ENCODE measurements at regions not wholly inside any gene's neighbourhood (a gene's known extent, or its start where the extent isn't known, plus 50 kb on each side); places are given as distances from the start of the nearest gene placed in this dataset.

- H3K4me1 ChIP-seq (ENCODE audit: control insufficient read depth in 1 of 2, insufficient read depth in 1 of 2, low read depth in 1 of 2, low read length in 1 of 2), result no peaks in the 10 kb centered on the region
- H3K27ac ChIP-seq, result no peak overlapping the region
- no peaks in the 10 kb centered on the region for H3K27me3 ChIP-seq
- no peaks in the 10 kb centered on the region for H3K9me3 ChIP-seq
- no peaks in the 10 kb centered on the region for H3K36me3 ChIP-seq
- TF ChIP-seq, protein P1, sequence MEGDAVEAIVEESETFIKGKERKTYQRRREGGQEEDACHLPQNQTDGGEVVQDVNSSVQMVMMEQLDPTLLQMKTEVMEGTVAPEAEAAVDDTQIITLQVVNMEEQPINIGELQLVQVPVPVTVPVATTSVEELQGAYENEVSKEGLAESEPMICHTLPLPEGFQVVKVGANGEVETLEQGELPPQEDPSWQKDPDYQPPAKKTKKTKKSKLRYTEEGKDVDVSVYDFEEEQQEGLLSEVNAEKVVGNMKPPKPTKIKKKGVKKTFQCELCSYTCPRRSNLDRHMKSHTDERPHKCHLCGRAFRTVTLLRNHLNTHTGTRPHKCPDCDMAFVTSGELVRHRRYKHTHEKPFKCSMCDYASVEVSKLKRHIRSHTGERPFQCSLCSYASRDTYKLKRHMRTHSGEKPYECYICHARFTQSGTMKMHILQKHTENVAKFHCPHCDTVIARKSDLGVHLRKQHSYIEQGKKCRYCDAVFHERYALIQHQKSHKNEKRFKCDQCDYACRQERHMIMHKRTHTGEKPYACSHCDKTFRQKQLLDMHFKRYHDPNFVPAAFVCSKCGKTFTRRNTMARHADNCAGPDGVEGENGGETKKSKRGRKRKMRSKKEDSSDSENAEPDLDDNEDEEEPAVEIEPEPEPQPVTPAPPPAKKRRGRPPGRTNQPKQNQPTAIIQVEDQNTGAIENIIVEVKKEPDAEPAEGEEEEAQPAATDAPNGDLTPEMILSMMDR (IDR thresholded peaks at IDR 0.05), result no peak
- no peak overlapping the region for H3K4me3 ChIP-seq (ENCODE audit: low read depth in 1 of 2, low read length in 1 of 2)
Observed at GRCh38 chr1:216788671-216789070, 65.4 kb upstream of the ESRRG start.

DNA sequence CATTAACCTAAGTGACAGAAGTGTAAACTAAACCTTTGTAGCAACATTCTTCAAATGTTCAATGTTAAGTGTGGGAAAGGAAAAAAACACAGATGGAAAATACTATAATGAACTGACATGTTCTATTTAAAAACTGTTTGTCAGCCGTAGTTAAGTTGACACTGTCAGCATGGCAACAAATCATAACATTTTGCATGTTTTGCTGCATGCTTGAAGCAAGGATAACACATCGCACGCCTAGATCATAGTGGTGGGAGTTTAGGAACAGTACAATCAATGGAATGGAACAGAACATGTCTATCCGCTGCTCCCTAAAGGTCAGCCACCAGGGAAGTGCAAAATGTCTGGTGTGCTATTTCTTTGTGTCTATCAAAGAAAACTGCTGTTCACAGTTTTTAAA lies 62.5 kb upstream of the ESRRG start:
- Histone ChIP-seq H3K9me3 (no peaks in the 10 kb centered on the region), H3K27me3 (no peaks in the 10 kb centered on the region), H3K4me1 (ENCODE audit: control insufficient read depth in 1 of 2, insufficient read depth in 1 of 2, low read depth in 1 of 2, low read length in 1 of 2) (no peaks in the 10 kb centered on the region), H3K36me3 (no peaks in the 10 kb centered on the region), H3K4me3 (ENCODE audit: low read depth in 1 of 2, low read length in 1 of 2) (no peak overlapping the region), H3K27ac (no peak overlapping the region)
- TF ChIP-seq, protein P1 (IDR thresholded peaks at IDR 0.05), result no peak

DNA sequence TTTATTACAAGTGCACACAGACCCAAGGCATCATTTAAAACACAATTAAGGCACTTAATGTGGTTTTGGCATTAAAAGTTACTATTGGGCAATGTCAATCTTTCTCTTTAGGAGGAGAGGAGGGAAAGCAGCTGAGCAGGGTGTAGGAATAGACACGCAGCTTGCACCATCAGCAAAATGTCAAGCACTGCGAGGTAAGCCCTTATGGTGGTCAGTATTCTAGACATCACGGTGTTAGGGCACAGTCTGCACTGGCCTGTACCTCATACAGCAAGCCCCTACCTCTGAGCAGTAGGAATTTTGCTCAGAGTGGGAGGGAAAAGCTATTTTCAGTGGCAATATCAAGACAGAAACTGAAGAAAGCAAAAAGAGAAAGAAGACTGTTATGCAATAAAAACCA lies 62.0 kb upstream of the ESRRG start:
- Histone ChIP-seq H3K27ac (no peak overlapping the region), H3K9me3 (no peaks in the 10 kb centered on the region), H3K27me3 (no peaks in the 10 kb centered on the region), H3K4me1 (ENCODE audit: control insufficient read depth in 1 of 2, insufficient read depth in 1 of 2, low read depth in 1 of 2, low read length in 1 of 2) (no peaks in the 10 kb centered on the region), H3K4me3 (ENCODE audit: low read depth in 1 of 2, low read length in 1 of 2) (no peak overlapping the region), H3K36me3 (no peaks in the 10 kb centered on the region)
- TF ChIP-seq, protein P1 (IDR thresholded peaks at IDR 0.05), result no peak

- H3K4me3 ChIP-seq (ENCODE audit: low read depth in 1 of 2, low read length in 1 of 2), result no peak overlapping the region
- no peaks in the 10 kb centered on the region for H3K36me3 ChIP-seq
- H3K27ac ChIP-seq, result no peak overlapping the region
- TF ChIP-seq, protein P1 (IDR thresholded peaks at IDR 0.05), result no peak
- no peaks in the 10 kb centered on the region for H3K4me1 ChIP-seq (ENCODE audit: control insufficient read depth in 1 of 2, insufficient read depth in 1 of 2, low read depth in 1 of 2, low read length in 1 of 2)
- H3K9me3 ChIP-seq, result no peaks in the 10 kb centered on the region
- H3K27me3 ChIP-seq, result no peaks in the 10 kb centered on the region
Observed at GRCh38 chr1:216779686-216780085, 56.5 kb upstream of the ESRRG start.

GRCh38 chr1:216778737-216779136 lies 55.5 kb upstream of the ESRRG start:
- H3K27me3 ChIP-seq, result no peaks in the 10 kb centered on the region
- no peaks in the 10 kb centered on the region for H3K9me3 ChIP-seq
- no peak overlapping the region for H3K27ac ChIP-seq
- H3K4me3 ChIP-seq (ENCODE audit: low read depth in 1 of 2, low read length in 1 of 2), result no peak overlapping the region
- H3K4me1 ChIP-seq (ENCODE audit: control insufficient read depth in 1 of 2, insufficient read depth in 1 of 2, low read depth in 1 of 2, low read length in 1 of 2), result no peaks in the 10 kb centered on the region
- TF ChIP-seq, protein P1 (IDR thresholded peaks at IDR 0.05), result no peak
- no peaks in the 10 kb centered on the region for H3K36me3 ChIP-seq

GRCh38 chr1:216777148-216777547 lies 53.9 kb upstream of the ESRRG start:
- Histone ChIP-seq H3K9me3 (no peaks in the 10 kb centered on the region), H3K4me3 (ENCODE audit: low read depth in 1 of 2, low read length in 1 of 2) (no peak overlapping the region), H3K27me3 (no peaks in the 10 kb centered on the region), H3K27ac (no peak overlapping the region), H3K36me3 (no peaks in the 10 kb centered on the region), H3K4me1 (ENCODE audit: control insufficient read depth in 1 of 2, insufficient read depth in 1 of 2, low read depth in 1 of 2, low read length in 1 of 2) (no peaks in the 10 kb centered on the region)
- TF ChIP-seq, protein P1 (IDR thresholded peaks at IDR 0.05), result no peak
